Mammary epithelial cell (primary cell): ENCODE measurements at regions not wholly inside any gene's neighbourhood (a gene's known extent, or its start where the extent isn't known, plus 50 kb on each side); places are given as distances from the start of the nearest gene placed in this dataset.

Experiments
- EZH2 ChIP-seq: IDR thresholded peaks from 2 replicates; pipeline ENCODE4 v1.6.1; 2012; ENCODE audit warnings: low read length, inconsistent platforms, borderline replicate concordance
- TF ChIP-seq, protein P1 (sequence below), 2 donors: IDR thresholded peaks in 1 of 2; conservative IDR thresholded peaks in 1 of 2; 2 replicates each; pipeline ENCODE4 v1.5.1; 2011 to 2012; ENCODE audit warnings: inconsistent platforms in 2 of 2, low read length in 2 of 2, mild to moderate bottlenecking in 2 of 2, control low read depth in 1 of 2, low read depth in 1 of 2; ENCODE audit not compliant: insufficient read depth in 1 of 2; ENCODE audit errors: extremely low read depth in 1 of 2

DNA sequence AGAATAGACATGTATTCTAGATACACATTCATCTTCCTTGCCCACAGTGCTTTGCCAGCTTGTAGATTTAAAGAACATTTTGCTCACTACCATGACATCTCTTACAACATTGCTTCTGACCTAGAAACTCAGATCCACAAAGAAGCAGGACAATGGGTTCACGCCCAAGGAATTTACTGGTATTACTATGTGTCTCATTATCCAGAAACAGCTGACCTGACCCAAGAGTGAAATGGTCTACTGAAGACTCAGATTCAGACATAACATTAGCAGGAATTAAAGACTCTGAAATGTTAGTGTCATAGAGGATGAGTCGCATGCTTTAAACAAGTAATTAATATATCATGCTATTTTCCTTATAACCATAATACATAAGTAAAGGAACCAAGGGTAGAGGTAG lies 731.4 kb downstream of the GALC start:
- no peak for TF ChIP-seq EZH2
- TF ChIP-seq, protein P1, sequence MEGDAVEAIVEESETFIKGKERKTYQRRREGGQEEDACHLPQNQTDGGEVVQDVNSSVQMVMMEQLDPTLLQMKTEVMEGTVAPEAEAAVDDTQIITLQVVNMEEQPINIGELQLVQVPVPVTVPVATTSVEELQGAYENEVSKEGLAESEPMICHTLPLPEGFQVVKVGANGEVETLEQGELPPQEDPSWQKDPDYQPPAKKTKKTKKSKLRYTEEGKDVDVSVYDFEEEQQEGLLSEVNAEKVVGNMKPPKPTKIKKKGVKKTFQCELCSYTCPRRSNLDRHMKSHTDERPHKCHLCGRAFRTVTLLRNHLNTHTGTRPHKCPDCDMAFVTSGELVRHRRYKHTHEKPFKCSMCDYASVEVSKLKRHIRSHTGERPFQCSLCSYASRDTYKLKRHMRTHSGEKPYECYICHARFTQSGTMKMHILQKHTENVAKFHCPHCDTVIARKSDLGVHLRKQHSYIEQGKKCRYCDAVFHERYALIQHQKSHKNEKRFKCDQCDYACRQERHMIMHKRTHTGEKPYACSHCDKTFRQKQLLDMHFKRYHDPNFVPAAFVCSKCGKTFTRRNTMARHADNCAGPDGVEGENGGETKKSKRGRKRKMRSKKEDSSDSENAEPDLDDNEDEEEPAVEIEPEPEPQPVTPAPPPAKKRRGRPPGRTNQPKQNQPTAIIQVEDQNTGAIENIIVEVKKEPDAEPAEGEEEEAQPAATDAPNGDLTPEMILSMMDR (conservative IDR thresholded peaks at IDR 0.05 in 1 of 2, IDR thresholded peaks at IDR 0.05 in 1 of 2; ENCODE audit: extremely low read depth in 1 of 2, insufficient read depth in 1 of 2, low read depth in 1 of 2, low read length in 2 of 2): no peak
